ENCODE measurements at regions not wholly inside any gene's neighbourhood (a gene's known extent, or its start where the extent isn't known, plus 50 kb on each side); places are given as distances from the start of the nearest gene placed in this dataset.
A peak's percentile ranks its signal among the peaks of the same experiment; 100 is the strongest.

GRCh38 chr9:134214386-134214765 lies 50.0 kb upstream of the RNU6ATAC start:
- no peak for DNase-seq (ENCODE audit: low read depth)

- no peak for DNase-seq (ENCODE audit: low read depth)
Measured at GRCh38 chr9:134214766-134215419, 50.5 kb upstream of the RNU6ATAC start.

- DNase-seq (ENCODE audit: low read depth) = no peak
Measured at GRCh38 chr9:134215420-134215698, 51.0 kb upstream of the RNU6ATAC start.

- DNase-seq (ENCODE audit: low read depth) = peak; percentile 73
Measured at GRCh38 chr9:134215699-134216448, 51.5 kb upstream of the RNU6ATAC start.

GRCh38 chr9:134216449-134216951 lies 52.1 kb upstream of the RNU6ATAC start:
- DNase-seq (ENCODE audit: low read depth) = no peak

- no peak for DNase-seq (ENCODE audit: low read depth)
Measured at GRCh38 chr9:134216961-134217360, 52.6 kb upstream of the RNU6ATAC start.

- DNase-seq (ENCODE audit: low read depth) = no peak
Measured at GRCh38 chr9:134217431-134218210, 53.3 kb upstream of the RNU6ATAC start.

GRCh38 chr9:134218230-134218629 lies 53.9 kb upstream of the RNU6ATAC start:
- DNase-seq (ENCODE audit: low read depth) = no peak

GRCh38 chr9:134219646-134220060 lies 55.3 kb upstream of the RNU6ATAC start:
- no peak for DNase-seq (ENCODE audit: low read depth)

GRCh38 chr9:134220311-134220710 lies 55.9 kb upstream of the RNU6ATAC start:
- DNase-seq (ENCODE audit: low read depth) = no peak

- DNase-seq (ENCODE audit: low read depth) = no peak
Measured at GRCh38 chr9:134221273-134222017, 57.1 kb upstream of the RNU6ATAC start.

- DNase-seq (ENCODE audit: low read depth) = no peak
Measured at GRCh38 chr9:134222018-134222573, 57.7 kb upstream of the RNU6ATAC start.

- no peak for DNase-seq (ENCODE audit: low read depth)
Measured at GRCh38 chr9:134223091-134223490, 58.7 kb upstream of the RNU6ATAC start.

GRCh38 chr9:134223591-134224122 lies 59.3 kb upstream of the RNU6ATAC start:
- no peak for DNase-seq (ENCODE audit: low read depth)

- DNase-seq (ENCODE audit: low read depth) = no peak
Measured at GRCh38 chr9:134224127-134224526, 59.8 kb upstream of the RNU6ATAC start.

- no peak for DNase-seq (ENCODE audit: low read depth)
Measured at GRCh38 chr9:134224567-134225093, 60.3 kb upstream of the RNU6ATAC start.

GRCh38 chr9:134225186-134225585 lies 60.8 kb upstream of the RNU6ATAC start:
- no peak for DNase-seq (ENCODE audit: low read depth)

GRCh38 chr9:134225816-134226215 lies 61.5 kb upstream of the RNU6ATAC start:
- DNase-seq (ENCODE audit: low read depth) = no peak

GRCh38 chr9:134226221-134226930 lies 62.0 kb upstream of the RNU6ATAC start:
- no peak for DNase-seq (ENCODE audit: low read depth)

All from Daoy (cell line).